HG03175 (cell line): ENCODE measurements at regions not wholly inside any gene's neighbourhood (a gene's known extent, or its start where the extent isn't known, plus 50 kb on each side); places are given as distances from the start of the nearest gene placed in this dataset.
"Not testable (repeated sequence)": the region's sequence is repeated elsewhere in the genome, so short reads cannot be mapped to it uniquely, and the experiment has no call there.

Experiments used
- ATAC-seq: cut with Tn5 transposase; IDR thresholded peaks from one replicate; pipeline ENCODE4 v1.9.1; 2021; ENCODE audit warnings: mild to moderate bottlenecking, moderate library complexity; ENCODE audit not compliant: unreplicated experiment

GRCh38 chr1:193417945-193418744, 231.7 kb upstream of the B3GALT2 start:
- ATAC-seq: peak; percentile 77

DNA sequence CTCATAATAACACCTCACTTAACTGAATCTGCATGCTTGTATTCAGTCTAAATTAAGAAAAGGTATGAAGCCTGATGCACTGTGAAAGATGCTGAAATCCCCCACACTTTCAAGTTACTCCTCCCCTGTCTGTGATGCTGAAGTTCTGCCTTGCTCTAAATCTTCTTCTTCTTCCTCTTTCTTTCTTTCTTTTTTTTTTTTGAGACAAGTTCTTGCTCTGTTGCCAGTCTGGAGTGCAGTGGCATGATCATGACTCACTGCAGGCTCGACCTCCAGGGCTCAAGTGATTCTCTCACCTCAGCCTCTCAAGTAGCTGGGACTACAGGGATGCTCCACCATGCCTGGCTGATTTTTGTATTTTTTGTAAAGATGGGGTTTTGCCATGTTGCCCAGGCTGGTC, 231.0 kb upstream of the B3GALT2 start:
- ATAC-seq: no peak

GRCh38 chr1:193416226-193417024, 230.0 kb upstream of the B3GALT2 start:
- ATAC-seq: no peak

DNA sequence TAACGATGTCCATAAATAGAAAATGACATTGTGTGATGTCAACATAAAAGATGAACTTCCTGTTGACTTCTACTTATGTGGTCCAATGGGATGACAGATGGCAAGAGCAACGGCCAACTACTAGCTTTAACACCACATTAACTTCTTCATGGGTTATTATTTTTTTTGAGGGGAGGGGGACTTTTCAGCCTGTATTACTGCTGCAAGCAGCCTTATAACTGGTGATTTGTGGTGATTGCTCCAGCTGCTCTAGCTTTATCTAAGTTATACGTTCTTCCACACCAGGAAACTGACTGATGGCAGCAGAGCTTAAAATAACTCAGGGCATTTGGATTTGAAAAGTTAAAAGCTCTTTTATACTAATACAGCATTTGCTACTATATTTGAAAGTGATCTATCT, 228.8 kb upstream of the B3GALT2 start:
- ATAC-seq: no peak

- no peak for ATAC-seq
These were observed 227.0 kb upstream of the B3GALT2 start for GRCh38 chr1:193413376-193413775.

GRCh38 chr1:193412748-193413147, 226.3 kb upstream of the B3GALT2 start:
- no peak for ATAC-seq

DNA sequence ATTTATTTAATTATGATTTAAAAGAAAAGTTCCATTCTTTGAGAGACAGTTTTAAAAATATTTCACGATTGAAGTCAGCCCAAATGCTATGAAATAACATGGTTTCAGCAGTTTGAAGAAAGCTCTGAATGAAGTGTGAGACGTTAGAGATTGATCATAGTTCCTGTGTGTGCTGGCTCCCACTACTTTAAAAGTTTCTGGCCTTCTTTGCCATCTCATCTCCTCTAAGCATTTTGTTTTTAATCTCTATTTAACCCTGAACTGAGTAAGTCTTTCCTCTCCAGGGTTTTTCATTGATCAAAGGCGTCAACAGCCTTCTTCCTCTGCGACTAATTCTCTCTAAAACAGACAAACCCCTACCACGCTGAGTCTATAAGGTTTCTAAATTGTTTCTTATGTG, 225.3 kb upstream of the B3GALT2 start:
- ATAC-seq: no peak

DNA sequence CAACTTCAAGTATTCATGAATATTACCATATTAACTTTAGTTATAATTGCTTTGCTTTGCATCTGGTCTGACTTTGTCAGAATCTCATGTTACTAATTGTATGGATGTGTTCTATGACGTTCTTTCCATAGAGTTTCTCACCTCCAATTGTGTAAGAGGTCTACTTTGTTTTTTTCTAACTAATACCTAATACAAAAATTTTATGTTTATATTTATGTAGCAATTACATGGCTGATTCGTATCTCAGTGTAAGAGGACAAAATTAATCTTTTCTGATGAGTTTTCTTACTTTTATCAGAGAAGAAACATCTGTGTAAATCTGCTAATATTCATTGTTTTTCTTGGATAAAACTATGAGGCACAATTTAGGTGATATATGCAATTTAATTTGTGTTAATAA, 224.8 kb upstream of the B3GALT2 start:
- no peak for ATAC-seq

GRCh38 chr1:193408782-193409293, 222.4 kb upstream of the B3GALT2 start:
- no peak for ATAC-seq

DNA sequence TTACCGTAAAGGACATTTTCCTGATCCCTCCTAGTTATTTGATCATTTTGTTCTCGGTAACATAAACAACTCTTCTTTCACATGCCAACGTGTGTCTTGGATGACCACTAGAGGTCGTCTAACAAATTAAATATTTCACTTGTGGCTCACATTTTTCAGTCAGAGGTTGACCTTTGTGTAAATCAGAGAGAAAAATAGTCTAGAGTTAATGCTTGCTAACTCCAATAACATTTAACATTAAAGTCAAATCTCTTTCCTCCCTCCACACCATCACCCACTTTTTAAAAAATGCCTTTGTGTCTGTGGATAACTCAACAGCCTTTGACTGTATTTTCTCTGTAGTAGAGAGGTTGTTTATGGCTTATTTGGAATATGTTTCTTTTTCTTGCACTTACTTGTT, 220.5 kb upstream of the B3GALT2 start:
- peak; percentile 72 for ATAC-seq

DNA sequence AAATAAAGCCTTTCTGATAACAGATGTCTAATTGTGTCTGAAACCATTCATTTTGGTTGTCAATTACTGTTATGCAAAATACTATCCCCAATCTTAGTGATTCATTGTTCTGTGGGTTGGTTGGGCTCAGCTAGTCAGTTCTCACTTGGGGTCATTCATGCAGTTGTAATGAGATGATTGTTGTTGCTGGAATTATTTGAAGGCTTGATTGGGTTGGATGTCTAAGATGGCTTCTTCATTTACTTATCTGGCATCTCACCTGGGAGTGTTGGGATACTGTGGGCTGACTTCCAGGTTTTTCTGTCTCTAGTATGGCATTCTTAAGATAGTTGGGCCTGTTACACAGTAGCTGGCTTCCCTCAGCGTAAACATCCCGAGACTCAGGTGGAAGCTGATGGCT, 217.8 kb upstream of the B3GALT2 start:
- no peak for ATAC-seq

- no peak for ATAC-seq
These were observed 216.6 kb upstream of the B3GALT2 start for GRCh38 chr1:193402977-193403376.

DNA sequence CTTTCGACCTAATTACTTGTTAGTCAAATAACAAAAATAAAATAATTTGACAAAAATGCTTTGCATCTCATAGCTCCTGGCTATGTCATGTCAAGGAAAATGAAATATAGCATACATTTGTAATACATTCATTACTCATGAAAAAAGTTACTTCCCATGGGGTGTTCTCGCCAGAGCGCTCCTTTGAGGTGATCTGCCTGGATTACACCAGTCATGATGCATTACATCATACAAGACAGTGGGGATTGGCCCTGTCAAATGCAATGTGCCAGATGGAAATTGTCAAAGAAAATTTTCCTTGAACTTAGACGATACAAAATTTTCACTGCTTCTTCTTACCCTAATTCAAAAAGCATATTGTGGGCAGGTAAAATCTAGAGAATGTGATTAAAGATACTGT, 215.6 kb upstream of the B3GALT2 start:
- no peak for ATAC-seq

GRCh38 chr1:193394336-193394735, 207.9 kb upstream of the B3GALT2 start:
- ATAC-seq: no peak

- no peak for ATAC-seq
These were observed 206.3 kb upstream of the B3GALT2 start for GRCh38 chr1:193392686-193393085.

DNA sequence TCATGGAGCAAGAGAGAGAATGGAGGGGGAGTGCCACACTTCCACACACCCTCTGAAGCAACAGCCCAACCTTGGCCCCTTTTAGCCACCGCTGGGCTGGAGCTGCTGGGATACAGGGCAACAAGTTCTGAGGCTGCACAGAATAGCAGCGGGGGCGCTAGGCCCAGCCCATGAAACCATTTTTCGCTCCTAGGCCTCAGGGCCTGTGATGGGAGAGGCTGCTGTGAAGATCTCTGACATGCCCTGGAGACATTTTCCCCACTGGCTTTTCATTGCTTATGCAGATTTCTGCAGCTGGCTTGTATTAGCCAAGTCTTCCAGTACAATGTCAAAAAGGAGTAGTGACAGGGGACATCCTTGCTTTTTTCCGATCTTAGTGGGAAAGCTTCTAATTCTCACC, 202.3 kb upstream of the B3GALT2 start:
- no peak for ATAC-seq

DNA sequence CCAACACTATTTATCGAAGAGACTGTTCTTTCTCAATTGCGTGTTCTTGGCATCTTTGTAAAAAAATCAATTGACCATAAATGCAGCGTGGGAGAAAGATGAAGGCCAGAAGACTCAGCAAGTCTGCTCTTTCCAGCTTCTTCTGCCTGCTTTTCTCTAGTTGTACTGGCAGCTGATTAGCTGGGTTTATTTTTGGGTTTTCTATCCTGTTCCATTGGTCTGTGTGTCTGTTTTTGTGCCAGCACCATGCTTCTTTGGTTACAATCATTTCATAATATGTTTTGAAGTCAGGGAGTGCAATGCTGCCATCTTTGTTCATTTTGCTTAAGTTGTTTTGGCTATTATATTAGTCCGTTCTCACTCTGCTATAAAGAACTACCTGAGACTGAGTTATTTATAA, 201.8 kb upstream of the B3GALT2 start:
- ATAC-seq: no peak

DNA sequence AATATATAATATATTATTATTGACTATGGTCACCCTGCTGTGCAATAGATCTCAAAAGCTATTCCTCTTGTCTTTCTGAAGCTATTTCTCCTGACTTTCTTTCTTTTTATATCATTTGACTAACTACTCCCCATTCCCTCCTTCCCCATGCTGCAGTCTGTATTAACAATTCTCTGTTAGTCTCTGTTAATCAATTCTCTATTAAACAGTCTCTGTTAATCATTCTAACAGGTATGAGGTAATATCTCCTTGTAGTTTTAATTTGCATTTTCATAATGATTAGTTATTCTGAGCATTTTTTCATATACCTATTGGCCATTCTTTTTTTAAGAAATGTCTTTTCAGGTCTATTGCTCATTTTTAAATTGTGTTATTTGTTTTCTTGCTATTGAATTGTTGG, 201.0 kb upstream of the B3GALT2 start:
- no peak for ATAC-seq

- not testable (repeated sequence) for ATAC-seq
These were observed 192.0 kb upstream of the B3GALT2 start for GRCh38 chr1:193378451-193378850.

DNA sequence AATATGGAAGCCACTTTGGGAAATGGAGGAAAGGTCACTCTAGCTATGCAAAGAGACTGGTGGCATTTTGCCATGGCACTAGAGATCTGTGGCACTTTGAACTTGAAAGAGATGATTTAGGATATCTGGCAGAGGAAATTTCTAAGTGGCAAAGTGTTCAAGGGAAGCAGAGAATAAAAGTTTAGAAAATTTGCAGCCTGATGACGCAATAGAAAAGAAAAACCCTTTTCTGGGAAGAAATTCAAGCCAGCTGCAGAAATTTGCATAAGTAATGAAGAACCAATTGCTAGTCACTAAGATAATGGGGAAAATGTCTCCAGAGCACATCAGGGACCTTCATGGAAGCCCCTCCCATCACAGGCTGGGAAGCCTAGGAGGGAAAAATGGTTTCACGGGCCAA, 191.1 kb upstream of the B3GALT2 start:
- ATAC-seq: no peak

- no peak for ATAC-seq
These were observed 186.1 kb upstream of the B3GALT2 start for GRCh38 chr1:193372553-193372952.

GRCh38 chr1:193368302-193368701, 181.9 kb upstream of the B3GALT2 start:
- ATAC-seq: no peak
